HEK293 (cell line): ENCODE measurements at regions not wholly inside any gene's neighbourhood (a gene's known extent, or its start where the extent isn't known, plus 50 kb on each side); places are given as distances from the start of the nearest gene placed in this dataset.
"Not testable (repeated sequence)": the region's sequence is repeated elsewhere in the genome, so short reads cannot be mapped to it uniquely, and the experiment has no call there.

Source experiments
- BCL11A ChIP-seq: fragments of 450-650 bp; formaldehyde crosslinking; IDR thresholded peaks from 2 replicates; pipeline ENCODE4 v1.5.1; 2016; ENCODE audit warnings: low read depth, missing biosample characterization, missing genetic modification characterization
- CTCF ChIP-seq: fragments of 450-650 bp; formaldehyde crosslinking; IDR thresholded peaks from 2 replicates; pipeline ENCODE4 v1.5.1; 2016; ENCODE audit warnings: missing biosample characterization, missing genetic modification characterization
- ZBTB26 ChIP-seq: fragments of 450-650 bp; formaldehyde crosslinking; optimal IDR thresholded peaks from 2 replicates; pipeline ENCODE3; 2016; ENCODE audit warnings: missing biosample characterization, mild to moderate bottlenecking, missing genetic modification characterization
- ZNF23 ChIP-seq: fragments of 450-650 bp; formaldehyde crosslinking; IDR thresholded peaks from 2 replicates; pipeline ENCODE4 v1.5.1; 2016; ENCODE audit warnings: missing biosample characterization, missing genetic modification characterization, borderline replicate concordance
- ZNF510 ChIP-seq: fragments of 450-650 bp; formaldehyde crosslinking; IDR thresholded peaks from 2 replicates; pipeline ENCODE4 v1.5.1; 2018; ENCODE audit warnings: mild to moderate bottlenecking, missing genetic modification characterization, missing biosample characterization; ENCODE audit not compliant: insufficient replicate concordance
- ZNF555 ChIP-seq: fragments of 450-650 bp; formaldehyde crosslinking; conservative IDR thresholded peaks from 2 replicates; pipeline ENCODE4 v1.5.1; 2017; ENCODE audit warnings: missing biosample characterization, mild to moderate bottlenecking, missing genetic modification characterization, inconsistent platforms

- not testable (repeated sequence) for TF ChIP-seq ZNF555 (tag by site-specific recombination); ZNF23; CTCF (tag by site-specific recombination); BCL11A (tag by site-specific recombination); ZNF510 (tag by site-specific recombination); ZBTB26 (tag by site-specific recombination)
Measured at GRCh38 chr16:21537598-21537997, 61.8 kb upstream of the METTL9 start.
